ENCODE measurements at regions not wholly inside any gene's neighbourhood (a gene's known extent, or its start where the extent isn't known, plus 50 kb on each side); places are given as distances from the start of the nearest gene placed in this dataset.

DNA sequence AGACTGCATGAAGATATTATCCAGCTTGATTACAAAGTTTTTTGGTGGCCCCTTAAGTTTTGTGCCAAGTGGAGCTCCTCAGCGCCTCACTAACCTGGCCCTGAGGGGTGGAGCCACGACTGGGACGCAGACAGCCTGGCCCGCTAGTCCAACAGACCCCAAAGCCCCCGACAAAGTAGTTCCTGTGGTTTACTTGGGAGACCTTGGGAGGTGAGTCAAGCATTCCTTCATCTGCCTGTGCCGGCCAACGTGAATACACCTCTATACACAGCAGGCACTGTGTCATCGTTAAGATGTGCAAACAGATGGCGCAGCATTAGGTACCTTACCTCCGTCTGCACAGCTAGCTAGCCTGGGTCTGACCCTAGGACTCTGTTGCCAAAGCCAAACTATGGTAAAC, 55.0 kb upstream of the LAMA1 start:
- DNase-seq, result no peak
- H3K9me2 ChIP-seq (replicated peaks; ENCODE audit: insufficient read depth, low read length), result no peaks in the 10 kb centered on the region
- H3K4me2 ChIP-seq (ENCODE audit: low read depth, low read length), result no peak overlapping the region
- no peaks in the 10 kb centered on the region for H3F3A ChIP-seq (ENCODE audit: insufficient read depth, low read length)
- no peaks in the 10 kb centered on the region; the same call in 1 of the 2 replicates for H3K9me3 ChIP-seq (replicated peaks; ENCODE audit: insufficient read depth, low read length)
- H3K9ac ChIP-seq (ENCODE audit: low read length), result no peak overlapping the region
- no peak overlapping the region for H2AFZ ChIP-seq (ENCODE audit: low read length)
- H3K79me2 ChIP-seq (ENCODE audit: low read length), result no peaks in the 10 kb centered on the region
- no peaks in the 10 kb centered on the region for H3K27me3 ChIP-seq (replicated peaks; ENCODE audit: insufficient read depth, low read length)
- no peak overlapping the region for H3K27ac ChIP-seq (ENCODE audit: low read length)
- TF ChIP-seq EZH2phosphoT487 (IDR thresholded peaks at IDR 0.05; ENCODE audit: low read length) (no peak), EZH2 (optimal IDR thresholded peaks at IDR 0.05; ENCODE audit: low read depth, low read length) (no peak)
- TF ChIP-seq, protein P1, sequence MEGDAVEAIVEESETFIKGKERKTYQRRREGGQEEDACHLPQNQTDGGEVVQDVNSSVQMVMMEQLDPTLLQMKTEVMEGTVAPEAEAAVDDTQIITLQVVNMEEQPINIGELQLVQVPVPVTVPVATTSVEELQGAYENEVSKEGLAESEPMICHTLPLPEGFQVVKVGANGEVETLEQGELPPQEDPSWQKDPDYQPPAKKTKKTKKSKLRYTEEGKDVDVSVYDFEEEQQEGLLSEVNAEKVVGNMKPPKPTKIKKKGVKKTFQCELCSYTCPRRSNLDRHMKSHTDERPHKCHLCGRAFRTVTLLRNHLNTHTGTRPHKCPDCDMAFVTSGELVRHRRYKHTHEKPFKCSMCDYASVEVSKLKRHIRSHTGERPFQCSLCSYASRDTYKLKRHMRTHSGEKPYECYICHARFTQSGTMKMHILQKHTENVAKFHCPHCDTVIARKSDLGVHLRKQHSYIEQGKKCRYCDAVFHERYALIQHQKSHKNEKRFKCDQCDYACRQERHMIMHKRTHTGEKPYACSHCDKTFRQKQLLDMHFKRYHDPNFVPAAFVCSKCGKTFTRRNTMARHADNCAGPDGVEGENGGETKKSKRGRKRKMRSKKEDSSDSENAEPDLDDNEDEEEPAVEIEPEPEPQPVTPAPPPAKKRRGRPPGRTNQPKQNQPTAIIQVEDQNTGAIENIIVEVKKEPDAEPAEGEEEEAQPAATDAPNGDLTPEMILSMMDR (IDR thresholded peaks at IDR 0.05; ENCODE audit: low read length), result no peak
- no peak overlapping the region for H3K4me3 ChIP-seq (ENCODE audit: low read length)
- no peaks in the 10 kb centered on the region for H3K4me1 ChIP-seq (ENCODE audit: low read length)
- no peaks in the 10 kb centered on the region for H4K20me1 ChIP-seq (ENCODE audit: insufficient read depth, low read length)
- H3K36me3 ChIP-seq (replicated peaks; ENCODE audit: insufficient read depth, low read length), result no peaks in the 10 kb centered on the region

DNA sequence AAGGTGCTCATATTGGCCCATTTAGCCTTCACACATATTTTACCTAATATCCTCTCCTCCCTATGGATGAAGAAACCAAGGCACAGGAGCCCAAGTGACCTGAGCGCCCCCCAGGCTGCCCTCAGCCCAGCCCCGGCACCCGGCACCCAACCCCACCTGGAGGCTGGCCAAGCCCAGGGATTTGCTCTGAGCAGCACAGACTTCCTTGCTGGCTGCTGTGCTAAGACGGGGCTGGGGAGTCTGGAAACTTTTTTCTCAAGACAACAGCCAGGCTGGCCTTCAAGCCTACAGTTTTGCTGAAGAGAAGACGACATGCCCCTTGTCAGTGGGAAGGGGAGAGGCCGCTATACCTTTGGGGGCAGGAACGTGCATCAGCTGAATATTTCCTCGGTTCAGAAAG, 52.7 kb upstream of the LAMA1 start:
- Histone ChIP-seq H3K9ac (ENCODE audit: low read length) (no peak overlapping the region), H3K79me2 (ENCODE audit: low read length) (no peaks in the 10 kb centered on the region), H2AFZ (ENCODE audit: low read length) (no peak overlapping the region), H3F3A (ENCODE audit: insufficient read depth, low read length) (no peaks in the 10 kb centered on the region), H3K27ac (ENCODE audit: low read length) (no peak overlapping the region), H3K9me3 (replicated peaks; ENCODE audit: insufficient read depth, low read length) (no peaks in the 10 kb centered on the region), H3K4me3 (ENCODE audit: low read length) (no peak overlapping the region), H4K20me1 (ENCODE audit: insufficient read depth, low read length) (no peaks in the 10 kb centered on the region), H3K27me3 (replicated peaks; ENCODE audit: insufficient read depth, low read length) (no peaks in the 10 kb centered on the region), H3K4me1 (ENCODE audit: low read length) (no peaks in the 10 kb centered on the region), H3K4me2 (ENCODE audit: low read depth, low read length) (no peak overlapping the region), H3K36me3 (replicated peaks; ENCODE audit: insufficient read depth, low read length) (no peaks in the 10 kb centered on the region), H3K9me2 (replicated peaks; ENCODE audit: insufficient read depth, low read length) (no peaks in the 10 kb centered on the region)
- no peak for TF ChIP-seq EZH2phosphoT487 (IDR thresholded peaks at IDR 0.05; ENCODE audit: low read length)
- TF ChIP-seq EZH2 (optimal IDR thresholded peaks at IDR 0.05; ENCODE audit: low read depth, low read length), result no peak
- TF ChIP-seq, protein P1 (IDR thresholded peaks at IDR 0.05; ENCODE audit: low read length), result no peak
- no peak for DNase-seq

DNA sequence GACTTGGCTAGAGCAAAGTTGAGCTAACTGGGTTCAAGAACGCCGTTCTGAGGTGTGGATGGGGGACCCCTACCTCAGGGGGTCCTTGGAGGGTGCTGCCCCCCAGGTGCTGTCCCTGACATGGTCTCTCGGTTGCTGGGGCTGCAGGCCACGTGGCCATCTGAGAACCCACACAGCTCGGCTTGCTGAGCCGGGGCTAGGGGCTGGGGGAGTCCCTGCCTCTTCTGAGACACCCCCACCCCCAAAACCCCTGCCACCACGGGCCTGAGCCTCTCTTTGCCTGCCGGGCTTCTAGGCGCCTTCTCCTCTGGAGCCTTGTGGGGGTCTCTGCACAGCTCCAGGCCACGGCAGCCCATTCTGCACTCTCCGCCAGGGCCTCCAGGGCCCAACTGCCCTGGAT, 52.0 kb upstream of the LAMA1 start:
- Histone ChIP-seq H3K9me2 (replicated peaks; ENCODE audit: insufficient read depth, low read length) (no peaks in the 10 kb centered on the region), H3K27ac (ENCODE audit: low read length) (no peak overlapping the region), H3K4me3 (ENCODE audit: low read length) (no peak overlapping the region), H3K9me3 (replicated peaks; ENCODE audit: insufficient read depth, low read length) (no peaks in the 10 kb centered on the region), H3K27me3 (replicated peaks; ENCODE audit: insufficient read depth, low read length) (no peaks in the 10 kb centered on the region), H2AFZ (ENCODE audit: low read length) (no peak overlapping the region), H3K79me2 (ENCODE audit: low read length) (no peaks in the 10 kb centered on the region), H3F3A (ENCODE audit: insufficient read depth, low read length) (no peaks in the 10 kb centered on the region), H4K20me1 (ENCODE audit: insufficient read depth, low read length) (no peaks in the 10 kb centered on the region), H3K36me3 (replicated peaks; ENCODE audit: insufficient read depth, low read length) (no peaks in the 10 kb centered on the region), H3K4me2 (ENCODE audit: low read depth, low read length) (no peak overlapping the region), H3K4me1 (ENCODE audit: low read length) (no peaks in the 10 kb centered on the region), H3K9ac (ENCODE audit: low read length) (no peak overlapping the region)
- no peak for DNase-seq
- TF ChIP-seq EZH2phosphoT487 (IDR thresholded peaks at IDR 0.05; ENCODE audit: low read length), result no peak
- TF ChIP-seq, protein P1 (IDR thresholded peaks at IDR 0.05; ENCODE audit: low read length), result no peak
